GM12878 (cell line): ENCODE measurements at regions not wholly inside any gene's neighbourhood (a gene's known extent, or its start where the extent isn't known, plus 50 kb on each side); places are given as distances from the start of the nearest gene placed in this dataset.

Experiments
- E2F4 ChIP-seq: IDR thresholded peaks from 2 replicates; pipeline ENCODE4 v1.6.1; 2012; ENCODE audit warnings: low read depth, low read length, improper control_type of control experiment
- EED ChIP-seq: sonication (generic); IDR thresholded peaks from 2 replicates; pipeline ENCODE4 v1.6.1; 2016; ENCODE audit warnings: antibody characterized with exemption, low read depth
- STAT1 ChIP-seq: fragments of 450-650 bp; conservative IDR thresholded peaks from 2 replicates; pipeline ENCODE4 v1.6.1; 2014; ENCODE audit warnings: antibody characterized with exemption, mild to moderate bottlenecking
- ZBTB4 ChIP-seq: fragments of 450-650 bp; formaldehyde crosslinking; IDR thresholded peaks from 2 replicates; pipeline ENCODE4 v1.4.0; 2022; ENCODE audit warnings: mild to moderate bottlenecking, moderate library complexity
- TF ChIP-seq, protein P1 (sequence below): IDR thresholded peaks from 2 replicates; pipeline ENCODE4 v1.6.1; 2011; ENCODE audit warnings: borderline replicate concordance, low read depth, mild to moderate bottlenecking, moderate library complexity, mixed read lengths, low read length; ENCODE audit not compliant: insufficient read depth; ENCODE audit errors: extremely low read length
- TF ChIP-seq, protein P2 (sequence below): fragments of 450-650 bp; IDR thresholded peaks from 2 replicates; pipeline ENCODE4 v1.6.1; 2017; ENCODE audit warnings: low read depth, mild to moderate bottlenecking, moderate library complexity

DNA sequence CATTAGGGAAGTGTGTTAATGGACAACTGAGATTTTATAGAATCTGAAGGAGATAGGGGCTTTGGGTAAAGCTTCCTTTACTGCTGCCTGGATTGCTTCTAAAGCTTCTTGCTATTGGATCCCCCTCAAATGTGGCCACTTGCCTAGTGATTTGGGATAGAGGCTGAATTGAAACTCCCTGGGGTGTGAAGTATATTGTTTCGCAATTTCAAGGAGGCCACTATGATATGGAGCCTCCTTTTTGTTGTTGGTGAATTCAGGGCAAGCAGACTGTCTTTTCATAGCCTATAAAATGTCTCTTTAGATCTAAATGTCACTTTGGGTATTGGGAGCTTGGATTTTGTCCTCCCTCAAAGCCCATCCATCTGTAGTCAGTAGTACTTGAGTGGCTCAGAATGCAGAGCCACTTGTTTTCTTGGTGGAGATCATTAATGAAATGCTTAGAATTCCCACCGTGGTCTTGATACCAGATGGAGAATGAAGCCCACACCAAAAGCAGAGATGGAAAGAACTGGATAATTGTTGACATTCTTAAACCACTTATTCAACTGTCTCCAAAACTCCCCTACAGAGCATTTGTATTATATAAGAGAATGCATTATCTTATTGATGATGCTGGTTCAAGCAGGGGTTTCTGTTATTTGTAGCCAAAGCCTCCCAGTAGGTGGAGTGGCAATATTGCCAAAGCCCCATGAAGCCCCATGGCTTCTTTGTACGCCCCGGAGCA is 144.3 kb upstream of the KCNE2 start (continued):
- TF ChIP-seq, protein P1, sequence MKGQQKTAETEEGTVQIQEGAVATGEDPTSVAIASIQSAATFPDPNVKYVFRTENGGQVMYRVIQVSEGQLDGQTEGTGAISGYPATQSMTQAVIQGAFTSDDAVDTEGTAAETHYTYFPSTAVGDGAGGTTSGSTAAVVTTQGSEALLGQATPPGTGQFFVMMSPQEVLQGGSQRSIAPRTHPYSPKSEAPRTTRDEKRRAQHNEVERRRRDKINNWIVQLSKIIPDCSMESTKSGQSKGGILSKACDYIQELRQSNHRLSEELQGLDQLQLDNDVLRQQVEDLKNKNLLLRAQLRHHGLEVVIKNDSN: no peak
- no peak for TF ChIP-seq EED
- TF ChIP-seq, protein P2, sequence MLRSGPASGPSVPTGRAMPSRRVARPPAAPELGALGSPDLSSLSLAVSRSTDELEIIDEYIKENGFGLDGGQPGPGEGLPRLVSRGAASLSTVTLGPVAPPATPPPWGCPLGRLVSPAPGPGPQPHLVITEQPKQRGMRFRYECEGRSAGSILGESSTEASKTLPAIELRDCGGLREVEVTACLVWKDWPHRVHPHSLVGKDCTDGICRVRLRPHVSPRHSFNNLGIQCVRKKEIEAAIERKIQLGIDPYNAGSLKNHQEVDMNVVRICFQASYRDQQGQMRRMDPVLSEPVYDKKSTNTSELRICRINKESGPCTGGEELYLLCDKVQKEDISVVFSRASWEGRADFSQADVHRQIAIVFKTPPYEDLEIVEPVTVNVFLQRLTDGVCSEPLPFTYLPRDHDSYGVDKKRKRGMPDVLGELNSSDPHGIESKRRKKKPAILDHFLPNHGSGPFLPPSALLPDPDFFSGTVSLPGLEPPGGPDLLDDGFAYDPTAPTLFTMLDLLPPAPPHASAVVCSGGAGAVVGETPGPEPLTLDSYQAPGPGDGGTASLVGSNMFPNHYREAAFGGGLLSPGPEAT: no peak
- no peak for TF ChIP-seq STAT1
- no peak for TF ChIP-seq ZBTB4
- no peak for TF ChIP-seq E2F4
